PC-9 (cell line): ENCODE measurements at regions not wholly inside any gene's neighbourhood (a gene's known extent, or its start where the extent isn't known, plus 50 kb on each side); places are given as distances from the start of the nearest gene placed in this dataset.
"Not testable (repeated sequence)": the region's sequence is repeated elsewhere in the genome, so short reads cannot be mapped to it uniquely, and the experiment has no call there.

Source experiments
- CTCF ChIP-seq: fragments of 200-600 bp; sonication (generic); conservative IDR thresholded peaks from 2 replicates; pipeline ENCODE4 v1.6.1; 2017; ENCODE audit warnings: mixed run types, antibody characterized with exemption, mild to moderate bottlenecking, moderate library complexity
- EZH2 ChIP-seq: fragments of 200-600 bp; sonication (generic); IDR thresholded peaks from 2 replicates; pipeline ENCODE4 v1.8.0; 2017; ENCODE audit warnings: antibody characterized with exemption, low read depth

DNA sequence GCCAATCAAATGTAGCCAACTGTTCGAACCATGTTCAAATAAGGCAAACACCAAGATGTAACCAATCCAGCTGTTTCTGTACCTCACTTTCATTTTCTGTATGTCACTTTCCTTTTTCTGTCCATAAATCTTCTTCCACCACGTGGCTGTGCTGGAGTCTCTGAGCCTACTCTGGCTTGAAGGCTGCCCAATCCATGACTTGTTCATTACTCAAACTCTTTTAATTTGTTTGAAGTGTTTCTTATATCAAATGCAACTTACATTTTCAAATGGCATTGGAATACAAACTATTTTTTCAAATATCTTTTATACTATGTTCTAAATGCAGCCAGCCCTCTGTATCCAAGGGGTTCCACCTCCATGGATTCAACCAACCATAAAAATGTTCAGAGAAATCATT lies 245.6 kb upstream of the RFC3 start:
- TF ChIP-seq CTCF, EZH2: not testable (repeated sequence)
